HG02970 (cell line): ENCODE measurements at regions not wholly inside any gene's neighbourhood (a gene's known extent, or its start where the extent isn't known, plus 50 kb on each side); places are given as distances from the start of the nearest gene placed in this dataset.
"Not testable (repeated sequence)": the region's sequence is repeated elsewhere in the genome, so short reads cannot be mapped to it uniquely, and the experiment has no call there.

ENCODE experiments used
- ATAC-seq: cut with Tn5 transposase; IDR thresholded peaks from one replicate; pipeline ENCODE4 v1.9.1; 2021; ENCODE audit warnings: mild to moderate bottlenecking, moderate library complexity, moderate number of reproducible peaks; ENCODE audit not compliant: unreplicated experiment, low FRiP score

GRCh38 chr9:62874213-62874612 lies 1684.4 kb downstream of the SPATA31A7 start:
- ATAC-seq, result not testable (repeated sequence)

DNA sequence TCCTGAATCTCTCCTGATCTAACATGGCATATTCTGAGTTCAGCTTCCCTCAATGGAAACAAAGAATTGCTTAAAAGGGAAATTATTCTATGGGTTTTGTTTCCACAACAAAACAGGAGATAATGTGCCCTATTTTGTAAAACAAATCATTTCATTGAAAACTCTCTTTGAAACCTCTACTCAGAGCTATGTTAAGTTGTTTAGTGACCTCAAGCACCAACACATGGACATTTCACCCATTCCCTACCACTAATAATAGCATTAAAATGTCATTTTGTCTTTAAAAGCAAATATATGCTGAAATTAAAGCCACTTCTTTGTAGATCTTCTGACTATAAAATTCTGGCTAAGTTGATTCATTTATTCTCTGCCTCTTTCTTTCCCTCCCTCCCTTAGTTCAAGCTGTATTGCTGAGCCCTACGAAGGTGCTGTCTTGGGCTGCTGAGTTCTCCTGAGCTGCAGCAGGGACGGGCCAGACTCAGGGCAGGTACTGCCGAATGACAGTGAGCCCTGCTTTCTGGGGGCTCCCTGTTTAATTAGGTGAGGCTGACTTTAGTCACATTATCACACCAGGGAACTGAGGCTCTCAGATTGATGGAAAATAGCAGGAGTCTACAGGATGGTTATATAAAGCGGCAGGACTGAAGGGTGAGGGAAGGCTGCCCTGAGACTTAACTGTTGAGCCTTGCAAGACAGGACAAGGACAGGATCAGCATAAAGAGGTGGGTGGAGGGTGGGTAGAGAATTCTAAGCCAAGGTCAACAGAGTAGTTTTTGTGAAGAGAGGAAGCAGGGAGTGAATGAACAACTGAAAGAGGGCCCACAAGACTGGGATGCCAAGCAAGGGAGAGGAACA lies 1685.1 kb downstream of the SPATA31A7 start:
- not testable (repeated sequence) for ATAC-seq

DNA sequence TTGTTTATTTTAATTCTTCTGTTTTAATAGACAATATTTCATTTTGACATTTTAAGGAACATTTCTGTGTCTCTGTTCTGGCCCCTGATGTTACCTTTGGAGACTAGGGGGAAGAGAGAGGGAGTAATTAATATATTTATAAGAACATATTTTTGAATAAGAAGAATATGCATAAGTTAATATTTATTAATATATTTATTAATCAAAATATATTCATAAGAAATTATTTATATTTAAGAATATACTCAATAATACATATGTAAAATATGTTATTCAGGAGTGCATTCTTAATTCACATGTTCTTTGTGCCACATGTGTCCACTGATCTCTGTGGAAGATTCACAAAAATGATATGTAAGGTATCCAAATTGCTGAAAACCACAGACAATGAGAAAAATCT lies 1687.7 kb downstream of the SPATA31A7 start:
- not testable (repeated sequence) for ATAC-seq

DNA sequence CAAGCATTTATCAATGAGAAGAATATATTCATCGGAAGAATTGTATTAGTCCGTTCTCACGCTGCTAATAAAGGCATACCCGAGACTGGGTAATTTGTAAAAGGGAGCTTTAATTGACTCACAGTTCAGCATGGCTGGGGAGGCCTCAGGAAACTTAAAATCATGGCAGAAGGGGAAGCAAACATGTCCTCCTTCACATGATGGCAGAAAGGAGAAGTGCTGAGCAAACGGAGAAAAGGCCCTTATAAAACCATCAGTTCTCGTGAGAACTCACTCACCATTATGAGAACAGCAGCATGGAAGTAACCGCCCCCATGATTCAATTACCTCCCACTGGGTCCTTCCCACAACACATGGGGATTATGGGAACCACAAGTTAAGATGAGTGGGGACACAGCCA lies 1688.2 kb downstream of the SPATA31A7 start:
- not testable (repeated sequence) for ATAC-seq

GRCh38 chr9:62880453-62880852 lies 1690.6 kb downstream of the SPATA31A7 start:
- ATAC-seq, result not testable (repeated sequence)

DNA sequence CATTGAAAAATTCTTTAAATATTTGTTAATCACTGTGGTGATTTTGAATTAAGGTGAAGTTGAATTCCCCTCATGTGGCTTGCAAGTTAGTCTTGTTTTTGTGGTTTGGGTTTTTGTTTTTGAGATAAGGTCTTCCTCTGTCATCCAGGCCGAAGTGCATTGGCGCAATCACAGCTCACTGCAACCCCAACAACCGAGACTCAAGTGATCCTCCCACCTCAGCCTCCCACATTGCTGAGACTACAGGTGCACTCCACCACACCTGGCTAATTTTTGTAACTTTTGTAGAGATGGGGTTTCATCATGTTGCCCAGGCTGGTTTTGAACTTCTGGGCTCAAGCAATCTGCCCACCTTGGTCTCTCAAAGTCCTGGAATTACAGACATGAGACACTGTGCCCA lies 1691.1 kb downstream of the SPATA31A7 start:
- not testable (repeated sequence) for ATAC-seq

GRCh38 chr9:62881811-62882210 lies 1692.0 kb downstream of the SPATA31A7 start:
- ATAC-seq, result not testable (repeated sequence)

DNA sequence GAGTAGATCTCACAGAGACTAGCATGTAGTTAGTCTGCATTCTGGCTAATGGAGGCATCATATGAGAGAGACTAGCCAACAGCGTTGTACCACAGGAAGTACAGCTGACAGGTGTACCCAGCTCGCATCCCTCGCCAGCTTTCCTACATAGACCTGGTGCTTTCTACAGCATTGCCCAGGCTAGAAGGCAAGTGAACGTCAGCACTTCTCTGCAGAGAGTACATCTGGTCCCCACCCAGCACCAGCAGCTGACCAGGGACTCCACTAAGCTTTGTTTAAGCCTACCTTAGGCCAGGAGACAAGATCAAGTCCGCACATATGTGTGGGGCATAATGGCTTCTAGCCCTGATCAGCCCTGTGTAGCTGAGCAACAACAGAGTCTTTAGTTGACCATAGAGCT lies 1692.9 kb downstream of the SPATA31A7 start:
- not testable (repeated sequence) for ATAC-seq

GRCh38 chr9:62896692-62897091 lies 1706.9 kb downstream of the SPATA31A7 start:
- ATAC-seq, result not testable (repeated sequence)

DNA sequence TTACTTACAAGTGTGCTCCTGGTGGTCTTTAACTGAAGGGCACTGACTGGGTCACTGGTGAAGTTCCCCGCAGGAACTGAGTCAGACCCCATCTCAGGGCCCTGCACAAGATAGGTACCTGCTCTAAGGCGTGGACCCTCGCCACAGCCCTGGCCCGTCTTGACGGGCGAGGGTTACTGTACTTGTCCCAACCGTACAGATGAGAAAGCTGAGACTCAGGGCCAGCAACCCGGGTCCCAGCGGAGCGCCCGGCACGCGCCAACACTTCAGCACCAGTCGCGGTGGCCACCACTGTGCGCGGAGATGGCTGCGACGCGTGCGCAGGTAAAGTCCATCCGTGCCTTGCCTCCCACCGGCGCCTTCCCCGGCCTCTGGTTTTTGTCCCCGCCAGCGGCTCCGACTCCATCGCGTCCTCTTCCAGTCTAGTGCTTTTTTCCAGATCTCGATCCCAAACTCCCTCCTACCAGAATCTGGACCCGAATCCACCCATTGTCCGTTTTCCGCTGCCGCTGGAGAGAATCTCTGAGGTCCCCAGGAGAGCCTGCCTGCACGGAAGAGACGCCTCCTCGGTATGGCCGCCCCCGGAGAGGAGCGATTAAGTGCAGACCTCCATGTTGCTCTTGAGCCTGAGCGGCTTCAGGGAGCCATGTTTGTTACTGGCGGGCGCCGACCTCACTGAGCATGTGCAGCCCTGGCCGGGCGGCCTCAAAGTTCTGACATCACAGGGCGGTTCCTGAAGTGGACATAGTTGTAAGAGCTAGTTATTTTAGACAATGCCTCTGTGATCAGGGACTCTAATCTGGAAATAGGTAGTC lies 1707.8 kb downstream of the SPATA31A7 start:
- not testable (repeated sequence) for ATAC-seq

DNA sequence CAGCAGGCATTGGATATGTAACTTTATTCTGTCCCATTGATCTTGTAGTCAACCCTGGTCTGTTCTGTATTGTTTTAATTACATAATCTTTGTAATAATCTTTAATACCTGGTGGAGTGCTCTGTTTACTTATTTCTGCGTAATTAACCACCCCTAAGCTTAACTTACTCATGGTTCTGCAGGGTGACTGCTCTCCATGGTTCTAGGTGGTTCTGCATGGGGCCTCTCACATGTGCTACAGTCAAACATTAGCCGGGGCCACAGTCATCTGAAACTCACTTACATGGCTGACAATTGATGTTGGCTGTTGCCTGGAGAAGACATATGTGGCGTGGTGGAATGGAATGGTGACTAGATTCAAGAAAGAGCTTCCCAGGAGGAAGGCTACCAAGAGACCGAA lies 1709.8 kb downstream of the SPATA31A7 start:
- not testable (repeated sequence) for ATAC-seq

DNA sequence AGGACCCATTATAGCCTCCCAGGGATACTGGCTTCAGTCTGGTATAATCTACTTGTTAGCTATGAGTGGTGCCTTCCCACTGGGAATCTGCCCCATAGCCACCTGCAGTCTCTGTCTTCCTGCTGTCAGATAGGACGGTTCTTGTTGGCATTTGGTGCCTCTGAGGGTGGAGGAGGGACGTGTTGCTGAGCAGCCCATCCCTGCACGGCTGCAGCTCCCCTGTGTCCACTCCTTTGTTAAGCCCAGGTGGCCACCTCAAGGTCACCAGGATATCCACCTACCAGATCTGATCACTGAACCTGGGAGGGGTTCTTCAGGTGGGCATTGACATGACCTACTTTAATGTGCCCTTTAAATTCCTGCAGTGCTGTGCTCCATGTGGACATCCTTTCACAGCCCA lies 1714.2 kb downstream of the SPATA31A7 start:
- ATAC-seq, result not testable (repeated sequence)

GRCh38 chr9:62905722-62906121 lies 1715.9 kb downstream of the SPATA31A7 start:
- ATAC-seq, result not testable (repeated sequence)

DNA sequence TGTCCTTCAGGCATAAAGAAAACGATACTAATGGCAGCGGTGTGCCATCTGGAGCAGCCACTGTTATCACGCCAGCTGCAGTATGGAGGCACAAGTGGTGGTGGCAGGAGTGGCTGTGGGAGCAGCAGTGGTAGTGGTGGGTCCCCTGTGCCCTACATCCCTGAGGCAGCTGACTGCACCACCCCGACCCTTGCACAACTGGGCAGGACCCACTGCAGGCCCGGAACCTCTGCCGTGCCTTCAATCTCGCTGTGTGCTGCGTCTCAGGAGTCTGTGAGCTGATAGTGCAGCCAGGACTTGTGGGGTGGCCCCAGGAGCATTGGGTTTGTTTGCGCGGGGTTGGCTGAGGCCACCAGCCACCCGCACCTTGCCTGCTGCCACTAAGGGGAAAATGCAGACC lies 1718.0 kb downstream of the SPATA31A7 start:
- ATAC-seq, result not testable (repeated sequence)

DNA sequence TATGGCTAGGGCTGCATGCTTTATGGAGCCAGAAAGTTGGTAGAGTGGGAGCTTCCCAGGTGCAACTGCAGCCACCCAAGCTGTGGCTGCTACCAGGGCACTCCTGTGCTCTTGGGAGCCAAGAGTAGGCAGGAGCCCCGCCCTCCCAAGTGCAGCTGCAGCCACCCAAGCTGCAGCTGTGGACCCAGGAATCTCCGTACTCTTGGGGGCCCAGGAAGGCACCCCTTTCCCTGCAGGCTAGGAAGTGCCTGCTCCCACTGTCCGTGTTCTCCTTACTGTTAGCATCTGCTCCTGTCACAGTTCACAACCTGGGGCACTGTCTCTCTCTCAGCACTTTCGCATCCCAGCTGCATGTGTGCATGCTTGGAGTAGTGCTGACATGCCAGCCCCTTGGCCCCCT lies 1718.4 kb downstream of the SPATA31A7 start:
- ATAC-seq, result not testable (repeated sequence)

DNA sequence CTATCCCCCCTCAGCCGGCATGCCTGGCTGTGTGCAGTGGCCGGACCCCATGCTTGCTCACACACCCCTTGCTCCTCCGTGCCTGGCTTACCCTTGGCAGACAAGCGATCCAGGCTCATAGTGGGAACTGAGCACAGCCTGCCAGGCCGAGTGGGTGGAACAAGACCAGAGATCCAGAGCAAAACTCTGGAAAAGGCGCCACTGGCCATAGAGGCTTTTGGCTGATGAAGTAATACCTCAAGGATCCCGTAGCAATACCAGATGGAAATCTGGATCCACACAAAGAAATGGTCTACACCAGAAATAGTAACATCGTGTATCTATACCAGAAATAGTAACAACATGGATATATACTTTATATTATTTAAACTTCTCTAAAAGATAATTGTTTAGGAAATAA lies 1719.6 kb downstream of the SPATA31A7 start:
- ATAC-seq, result not testable (repeated sequence)

DNA sequence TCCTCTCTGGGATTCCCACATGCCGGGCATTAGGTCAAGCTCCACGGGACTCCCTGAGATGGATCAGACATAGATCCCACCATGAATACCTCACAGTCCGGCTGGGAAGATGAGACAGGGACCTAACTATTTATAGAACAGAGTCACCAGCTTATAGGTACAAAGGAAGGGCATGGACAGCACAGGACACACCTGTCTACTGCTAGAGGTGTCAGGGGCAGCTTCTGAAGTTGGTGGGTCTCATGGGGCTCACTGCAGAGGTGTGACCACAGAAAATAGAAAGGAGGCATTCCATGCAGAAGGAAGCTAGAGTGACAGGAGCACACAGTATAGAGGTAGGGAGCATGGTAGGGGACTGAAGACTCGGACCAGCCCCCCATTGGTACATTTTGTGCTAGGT lies 1722.4 kb downstream of the SPATA31A7 start:
- ATAC-seq, result not testable (repeated sequence)

- not testable (repeated sequence) for ATAC-seq
These were observed 1725.3 kb downstream of the SPATA31A7 start for GRCh38 chr9:62915168-62915567.

- peak; percentile 53 for ATAC-seq
These were observed 1725.8 kb downstream of the SPATA31A7 start for GRCh38 chr9:62915661-62916060.

DNA sequence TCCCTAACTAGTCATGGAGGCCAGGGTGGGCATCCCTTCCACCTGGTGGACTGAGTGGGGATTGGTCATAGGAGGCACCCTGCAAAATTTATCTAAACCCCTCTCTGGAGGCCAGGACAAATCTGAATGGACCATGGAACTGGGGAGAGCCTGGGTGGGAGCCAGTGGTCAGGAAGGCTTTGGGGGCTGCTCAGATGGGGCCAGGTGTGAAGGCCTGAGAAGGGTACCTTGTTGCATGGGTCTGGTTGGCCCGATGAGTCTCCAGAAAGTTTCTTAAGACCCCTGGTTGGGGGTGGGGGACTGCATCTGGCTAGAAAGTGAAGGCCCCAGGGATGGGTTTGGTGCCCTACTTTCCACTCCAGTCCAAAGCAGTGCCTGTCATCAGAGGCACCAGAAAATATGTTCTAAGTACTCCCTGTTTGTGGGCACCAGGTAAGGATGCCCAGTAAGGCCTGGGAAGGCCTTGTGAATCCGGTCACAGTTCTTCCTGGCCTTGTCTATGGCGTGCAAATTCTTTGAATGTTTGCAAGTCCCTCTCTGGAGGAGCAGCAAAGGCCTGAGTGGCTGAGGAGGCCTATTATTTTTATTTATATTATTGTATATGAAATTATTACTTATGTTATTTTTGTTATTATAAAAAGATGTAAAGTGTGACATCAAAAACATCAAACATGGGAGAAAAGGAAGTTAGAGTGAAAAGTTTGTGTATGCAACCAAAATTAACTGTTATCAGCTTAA lies 1729.0 kb downstream of the SPATA31A7 start:
- ATAC-seq, result not testable (repeated sequence)
